ENCODE measurements at regions not wholly inside any gene's neighbourhood (a gene's known extent, or its start where the extent isn't known, plus 50 kb on each side); places are given as distances from the start of the nearest gene placed in this dataset.
"Not testable (repeated sequence)": the region's sequence is repeated elsewhere in the genome, so short reads cannot be mapped to it uniquely, and the experiment has no call there.

- DNase-seq (ENCODE audit: low spot score): no peak
These were observed 714.2 kb upstream of the LCORL start for GRCh38 chr4:18735740-18736268.

GRCh38 chr4:18734405-18734804 lies 712.9 kb upstream of the LCORL start:
- no peak for DNase-seq (ENCODE audit: low spot score)

DNA sequence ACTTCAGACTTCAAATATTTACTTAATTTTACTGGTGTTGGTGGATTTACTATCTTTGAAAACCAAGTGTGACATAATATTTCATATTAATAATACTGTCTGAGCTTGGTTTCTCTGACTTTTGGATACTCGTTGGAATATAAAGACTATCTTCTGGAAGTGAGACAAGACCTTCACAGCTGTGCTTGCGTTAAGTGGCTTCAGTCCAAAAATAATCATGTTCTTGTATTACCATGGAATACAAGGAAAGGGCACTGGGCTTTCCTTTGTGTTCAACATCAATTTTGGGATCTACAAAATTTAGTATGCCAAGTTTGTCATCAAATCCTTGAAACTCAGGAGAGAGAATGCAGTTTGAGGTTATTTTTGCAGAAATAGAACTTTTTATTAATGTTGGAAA lies 712.4 kb upstream of the LCORL start:
- DNase-seq (ENCODE audit: low spot score): no peak

GRCh38 chr4:18722748-18723191 lies 701.2 kb upstream of the LCORL start:
- DNase-seq (ENCODE audit: low spot score): no peak

DNA sequence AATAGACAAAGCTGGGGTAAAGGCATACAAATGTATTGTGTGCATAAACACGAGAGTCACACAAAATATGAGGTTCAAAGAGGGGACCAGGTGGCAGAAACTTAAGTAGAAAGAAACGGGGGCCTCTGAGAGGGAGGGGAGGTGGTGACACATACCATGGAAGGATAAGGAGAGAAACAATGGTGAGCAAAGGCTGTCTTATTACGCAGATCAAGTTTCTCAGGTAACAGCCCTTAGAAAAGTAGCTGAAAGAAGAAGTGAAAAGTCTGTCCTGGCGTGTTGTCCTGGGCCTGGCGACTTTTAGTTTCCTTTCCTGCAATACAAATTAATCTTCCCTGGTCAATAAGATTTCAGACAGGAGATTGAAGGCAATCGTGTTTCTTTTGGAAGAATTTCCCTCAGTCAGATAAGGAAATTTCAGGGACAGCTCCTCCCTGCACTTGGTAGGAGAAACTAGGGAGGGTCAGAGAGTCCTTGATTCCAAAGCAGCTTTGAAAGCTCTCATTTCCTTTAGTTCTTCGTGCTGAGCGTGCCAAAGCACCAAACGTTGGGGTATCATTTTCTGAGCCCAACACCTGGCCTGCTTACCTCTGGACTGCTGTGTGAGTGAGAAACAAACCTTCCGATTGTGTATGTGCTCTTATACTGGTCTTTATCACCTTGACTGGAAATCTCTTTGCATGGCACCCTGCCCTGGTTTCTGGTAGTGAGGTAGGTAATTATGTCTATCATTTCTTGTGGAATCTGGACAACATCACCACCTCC lies 676.7 kb upstream of the LCORL start:
- no peak for DNase-seq (ENCODE audit: low spot score)

- no peak for DNase-seq (ENCODE audit: low spot score)
These were observed 674.4 kb upstream of the LCORL start for GRCh38 chr4:18695733-18696527.

DNA sequence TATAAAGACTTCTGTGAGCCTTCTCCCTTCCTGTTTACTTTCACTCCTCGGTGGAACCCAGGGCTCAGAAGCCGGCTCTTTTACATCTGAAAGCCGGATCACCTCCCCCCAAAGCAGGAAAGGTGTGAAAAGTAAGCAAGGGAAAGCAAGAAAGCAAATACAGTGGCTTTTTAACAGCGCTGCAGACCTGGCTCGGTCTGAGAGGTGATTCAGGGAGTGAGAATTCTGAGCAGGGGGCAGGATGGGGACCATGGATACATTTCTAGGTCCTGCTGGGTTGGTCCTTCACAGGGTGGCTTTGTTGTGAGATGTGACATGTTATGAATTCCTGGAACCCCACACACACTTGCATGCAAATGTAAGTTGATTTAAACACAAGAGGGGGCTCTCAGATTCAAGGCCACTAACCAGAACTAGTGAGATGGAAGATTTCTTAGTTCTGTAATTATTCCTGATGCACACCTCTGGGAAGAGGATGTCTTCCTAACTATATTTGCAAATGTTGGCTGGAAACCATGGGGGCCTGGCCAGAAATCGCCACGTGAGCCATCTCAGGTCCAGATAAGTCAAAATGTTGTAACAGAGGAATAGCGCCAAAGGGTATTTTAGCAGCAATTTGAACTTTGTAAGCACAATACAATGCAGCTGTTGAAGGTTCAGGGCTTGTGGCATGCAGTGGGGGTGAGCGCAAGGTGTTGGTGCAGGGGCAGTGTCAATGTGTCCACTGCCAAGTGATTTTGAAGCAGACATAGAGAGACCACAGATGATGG lies 670.1 kb upstream of the LCORL start:
- DNase-seq (ENCODE audit: low spot score): no peak

DNA sequence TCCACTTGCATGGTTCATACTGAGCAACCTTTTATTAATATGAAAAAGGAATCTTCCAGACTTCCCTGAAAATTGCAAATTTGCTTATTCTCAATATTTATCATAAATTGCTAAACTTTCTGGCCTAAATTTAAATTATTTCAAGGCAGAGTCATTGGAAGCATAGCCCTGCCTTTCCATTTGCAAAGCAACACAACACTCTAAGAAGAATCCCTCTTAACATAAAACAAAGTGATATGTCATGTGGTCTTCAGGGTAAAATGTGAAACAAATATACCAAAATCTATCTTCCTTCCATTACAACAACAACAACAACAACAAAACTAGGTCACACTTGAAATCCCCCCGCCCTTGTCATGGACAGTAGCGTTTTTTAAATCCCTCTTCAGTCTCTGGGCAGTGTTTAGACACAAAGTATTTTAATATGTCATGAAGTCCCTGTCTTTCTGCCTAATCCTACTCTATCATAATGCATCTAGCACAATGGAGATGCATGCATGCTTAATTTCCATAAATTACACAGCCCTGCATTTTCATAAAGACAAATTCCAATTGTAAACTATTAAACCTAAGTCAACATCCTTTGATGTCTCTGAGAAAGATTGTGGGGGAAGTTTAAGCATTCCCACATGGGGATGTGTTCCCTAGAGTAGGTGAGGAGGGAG lies 668.9 kb upstream of the LCORL start:
- no peak for DNase-seq (ENCODE audit: low spot score)

DNA sequence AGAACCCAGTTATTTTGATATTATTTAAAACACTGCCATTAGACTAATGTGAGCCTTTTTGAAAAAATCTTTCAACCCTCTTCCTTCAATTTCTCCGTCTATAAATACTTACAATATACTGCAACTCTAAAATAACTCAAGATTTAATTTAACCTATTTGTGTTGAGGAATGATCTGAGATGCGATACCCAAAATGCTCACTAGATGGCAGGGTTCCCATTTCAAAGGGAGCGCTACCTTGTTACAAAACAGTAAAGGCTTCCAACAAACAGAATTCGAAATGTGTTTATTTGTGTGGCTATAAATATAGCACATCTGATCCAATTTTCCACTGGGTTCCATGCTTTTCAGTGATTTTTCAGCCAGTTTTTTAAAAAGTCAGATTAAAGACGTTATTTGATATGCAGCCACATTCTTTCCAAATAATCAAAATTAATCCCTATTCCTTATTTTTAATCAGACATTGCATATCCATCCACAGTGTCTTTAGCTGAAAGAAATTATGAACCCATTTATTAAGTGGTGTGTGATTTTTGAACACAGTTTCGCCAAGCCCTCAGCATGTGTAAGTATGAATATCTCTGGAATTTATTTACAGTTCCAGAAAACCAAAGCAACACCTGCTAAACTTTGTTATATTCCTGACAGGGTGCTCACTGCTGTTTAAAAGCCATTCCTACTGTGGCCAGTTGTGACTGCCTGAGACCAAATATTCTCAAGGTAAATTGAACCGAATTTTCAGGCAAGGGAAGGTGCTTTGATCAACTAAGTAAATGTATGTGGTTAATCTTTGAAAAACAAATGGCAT lies 668.0 kb upstream of the LCORL start:
- DNase-seq (ENCODE audit: low spot score): no peak

- DNase-seq (ENCODE audit: low spot score): not testable (repeated sequence)
These were observed 666.8 kb upstream of the LCORL start for GRCh38 chr4:18688351-18688750.

DNA sequence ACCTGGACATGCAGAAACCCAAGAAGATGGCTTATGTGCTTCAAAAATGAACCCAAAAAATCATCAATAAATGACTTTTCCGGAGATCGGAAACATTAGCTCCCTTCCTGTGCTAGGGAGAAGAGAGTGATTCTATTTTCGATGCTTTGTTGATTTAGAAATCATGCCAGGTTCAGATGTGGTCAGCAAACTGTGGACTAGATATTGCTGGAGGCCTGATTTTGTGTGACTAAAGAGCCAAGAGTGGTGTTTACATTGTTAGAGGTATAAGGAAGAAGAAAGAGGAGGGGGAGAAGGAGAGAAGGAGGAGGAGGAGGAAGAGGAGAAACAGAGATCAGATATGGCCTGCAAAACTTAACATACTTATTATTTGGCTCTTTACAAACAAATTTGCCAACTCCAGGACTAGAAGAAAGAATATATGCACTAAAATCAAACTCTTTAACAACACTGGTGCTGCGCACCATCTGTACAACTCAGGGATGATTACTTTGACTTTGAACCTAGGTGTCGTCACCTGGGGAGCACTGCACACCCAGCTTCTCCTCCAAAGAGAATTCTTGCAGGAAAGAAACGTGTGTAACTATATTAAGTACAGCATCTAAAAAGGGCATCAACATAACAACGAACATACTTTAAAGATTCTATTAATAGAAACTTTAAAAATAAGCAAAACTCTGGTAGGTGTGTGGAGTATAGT lies 664.9 kb upstream of the LCORL start:
- DNase-seq (ENCODE audit: low spot score): no peak

GRCh38 chr4:18684932-18685331 lies 663.4 kb upstream of the LCORL start:
- no peak for DNase-seq (ENCODE audit: low spot score)

- DNase-seq (ENCODE audit: low spot score): no peak
These were observed 655.0 kb upstream of the LCORL start for GRCh38 chr4:18676526-18676915.

DNA sequence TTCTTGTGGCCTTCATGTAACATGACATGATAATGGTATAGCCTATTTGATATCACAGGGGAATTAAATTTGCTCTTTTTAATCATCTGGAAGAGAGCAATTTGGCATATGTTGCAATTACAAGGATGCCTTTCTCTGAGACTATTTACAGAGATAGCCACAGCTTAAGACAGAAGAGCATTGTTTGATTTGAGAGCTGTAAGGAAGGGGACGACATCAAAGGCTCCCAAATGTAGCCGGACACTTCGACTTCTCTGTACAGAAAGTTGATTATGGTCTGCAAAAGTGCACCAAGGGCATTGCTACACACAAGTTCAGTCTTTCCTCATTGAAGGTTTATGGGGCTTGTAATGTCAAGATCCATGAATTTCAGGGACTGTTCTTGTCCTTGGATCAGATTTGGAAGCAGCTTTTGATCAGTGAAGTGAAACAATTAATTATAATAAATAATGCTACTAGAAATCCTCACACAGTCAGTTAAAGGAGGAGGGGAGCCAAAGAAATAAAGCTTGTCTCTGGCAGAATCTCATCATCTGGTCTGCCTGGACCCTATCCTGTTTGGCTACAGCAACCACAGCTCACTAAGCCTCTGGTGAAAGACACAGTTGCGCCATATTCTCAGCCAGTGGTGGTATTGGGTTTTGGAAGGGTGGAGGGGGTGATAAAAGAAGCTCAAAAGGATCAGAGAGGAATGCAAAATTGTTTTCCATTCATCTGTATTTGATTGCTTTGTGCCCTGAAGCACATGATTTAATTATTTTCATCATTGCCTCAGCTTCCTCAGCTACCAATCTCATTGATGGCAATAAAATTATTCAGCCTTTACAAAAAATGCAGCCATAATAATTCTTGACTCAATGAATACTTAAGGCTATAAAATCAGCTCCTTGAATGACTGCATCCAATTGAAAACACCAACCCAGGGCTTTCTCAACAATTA lies 654.3 kb upstream of the LCORL start:
- DNase-seq (ENCODE audit: low spot score): no peak

- no peak for DNase-seq (ENCODE audit: low spot score)
These were observed 648.5 kb upstream of the LCORL start for GRCh38 chr4:18670034-18670433.

DNA sequence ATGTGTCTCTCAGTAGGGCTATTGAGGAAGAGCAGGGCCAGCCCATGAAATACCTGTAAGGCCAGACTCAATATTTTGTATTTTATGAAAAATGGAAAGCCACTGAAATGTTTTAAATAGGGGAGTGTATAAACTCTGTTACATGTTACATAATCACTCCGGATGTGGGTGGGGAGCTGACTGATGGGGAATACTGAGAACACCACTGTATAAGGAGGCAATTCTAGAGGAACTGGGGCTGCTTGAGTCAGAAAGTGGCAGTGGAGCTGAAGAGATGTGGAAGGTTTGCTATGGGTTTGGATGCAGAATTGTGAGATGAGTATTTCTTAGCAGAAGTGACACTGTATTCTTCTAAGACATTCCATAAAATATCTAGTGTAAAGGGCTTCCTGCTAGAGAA lies 647.8 kb upstream of the LCORL start:
- DNase-seq (ENCODE audit: low spot score): no peak

- DNase-seq (ENCODE audit: low spot score): no peak
These were observed 644.8 kb upstream of the LCORL start for GRCh38 chr4:18666322-18666721.

- DNase-seq (ENCODE audit: low spot score): no peak
These were observed 642.6 kb upstream of the LCORL start for GRCh38 chr4:18664171-18664570.

DNA sequence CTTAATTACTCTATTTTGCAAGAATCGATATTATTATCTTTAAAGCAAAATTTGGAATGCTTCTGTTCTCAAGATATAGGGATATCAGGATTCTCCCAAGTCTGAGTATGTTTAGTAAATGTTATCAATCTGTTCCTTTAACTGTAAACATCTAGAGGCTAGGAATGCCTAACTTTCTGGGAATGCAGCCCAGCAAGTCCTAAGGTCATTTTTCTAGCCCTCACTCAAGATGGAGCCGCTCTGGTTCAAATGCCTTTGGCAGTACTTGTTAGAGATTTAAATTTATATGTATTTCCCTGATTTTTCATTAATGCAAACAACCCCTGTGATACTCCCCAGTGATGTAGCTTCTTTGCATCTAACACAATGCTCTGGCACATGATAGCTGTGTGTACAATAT lies 623.8 kb upstream of the LCORL start:
- no peak for DNase-seq (ENCODE audit: low spot score)
